Erythroblast (primary cell): ENCODE measurements at regions not wholly inside any gene's neighbourhood (a gene's known extent, or its start where the extent isn't known, plus 50 kb on each side); places are given as distances from the start of the nearest gene placed in this dataset.

ENCODE experiments used
- GATA1 ChIP-seq: IDR thresholded peaks from 2 replicates; pipeline ENCODE4 v1.6.1; 2011; ENCODE audit warnings: low read depth, mild to moderate bottlenecking, control low read depth, low read length, moderate library complexity
- POLR2A ChIP-seq: IDR thresholded peaks from 2 replicates; pipeline ENCODE4 v1.6.1; 2011; ENCODE audit warnings: mild to moderate bottlenecking, low read length

DNA sequence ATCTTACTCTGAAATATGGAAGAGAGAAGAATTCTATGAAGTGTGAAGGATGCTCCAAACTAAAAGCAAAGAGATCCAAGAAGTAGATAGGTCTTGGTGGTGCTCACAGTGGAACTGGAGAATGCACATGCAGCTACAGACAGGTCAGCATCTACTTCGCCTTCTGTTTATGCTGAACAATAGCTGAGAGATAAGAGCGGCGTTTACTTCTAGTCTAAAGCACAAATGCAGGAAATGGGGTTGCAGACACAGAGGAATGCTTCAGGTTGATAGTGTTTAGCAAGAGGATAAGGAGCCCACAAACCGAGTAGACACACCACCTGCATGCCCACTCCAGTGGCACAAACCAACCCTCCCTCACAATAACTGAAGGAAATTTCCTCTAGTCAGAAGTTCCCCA, 180.0 kb upstream of the RGMB start:
- no peak for TF ChIP-seq POLR2A
- TF ChIP-seq GATA1: no peak
